Hematopoietic multipotent progenitor cell treated with erythropoietin and hydrocortisone succinate and interleukin-3 and kit ligand, for 4 days (in vitro differentiated cells): ENCODE measurements at regions not wholly inside any gene's neighbourhood (a gene's known extent, or its start where the extent isn't known, plus 50 kb on each side); places are given as distances from the start of the nearest gene placed in this dataset.

Source experiments
- DNase-seq: peaks from one replicate; pipeline ENCODE4 v3.0.0-alpha.2; 2015

DNA sequence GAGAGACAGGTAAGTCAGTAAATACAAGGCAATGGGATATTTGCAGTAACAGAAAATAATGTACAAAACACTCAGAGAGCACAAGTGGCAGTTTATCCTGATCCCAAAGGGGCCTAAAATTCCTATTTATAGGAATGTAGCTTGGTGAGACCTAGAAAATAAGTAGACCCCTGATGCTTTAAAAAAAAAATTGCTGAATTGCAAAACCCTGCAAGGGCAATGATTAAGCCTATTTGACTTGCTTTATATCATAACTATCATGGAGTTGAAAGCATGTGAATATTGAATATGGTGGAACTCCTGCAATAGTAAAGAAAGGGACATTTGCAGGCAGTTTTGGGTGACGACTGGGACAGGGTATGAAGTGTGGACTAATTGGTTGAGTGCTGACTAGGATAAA lies 101.9 kb upstream of the C1orf21 start:
- DNase-seq = no peak

DNA sequence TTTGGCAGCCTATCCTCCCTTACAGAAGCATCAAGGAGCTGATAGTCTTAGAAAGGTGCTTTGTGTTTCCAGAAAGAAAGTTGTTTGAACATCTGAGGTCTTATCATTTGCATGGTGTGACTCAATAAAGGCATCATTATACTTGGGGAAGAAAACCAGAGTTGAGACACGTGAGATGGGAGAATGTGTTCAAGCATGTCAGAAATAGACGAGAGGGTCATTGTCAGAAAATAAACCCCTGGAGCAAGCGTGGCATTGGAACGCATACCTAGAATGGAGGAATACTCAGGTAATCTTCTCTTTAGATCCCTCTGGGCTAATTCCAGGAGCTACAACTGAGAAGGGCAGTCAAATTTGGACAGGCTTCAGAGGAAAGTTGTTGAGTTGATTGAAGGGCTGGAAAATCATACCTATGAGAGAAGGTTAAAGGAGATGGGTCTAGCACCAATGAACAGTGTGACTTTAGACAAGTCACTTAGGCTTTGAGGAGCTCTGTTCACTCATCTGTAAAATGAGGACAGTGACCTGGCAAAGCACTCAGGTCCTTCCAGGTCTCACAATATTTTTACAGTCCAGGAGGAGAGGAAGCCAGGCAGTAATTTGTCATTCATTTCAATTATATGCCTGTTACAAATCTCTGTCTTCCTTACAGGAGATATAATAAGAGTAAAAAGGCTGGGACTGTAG lies 101.3 kb upstream of the C1orf21 start:
- DNase-seq = no peak

DNA sequence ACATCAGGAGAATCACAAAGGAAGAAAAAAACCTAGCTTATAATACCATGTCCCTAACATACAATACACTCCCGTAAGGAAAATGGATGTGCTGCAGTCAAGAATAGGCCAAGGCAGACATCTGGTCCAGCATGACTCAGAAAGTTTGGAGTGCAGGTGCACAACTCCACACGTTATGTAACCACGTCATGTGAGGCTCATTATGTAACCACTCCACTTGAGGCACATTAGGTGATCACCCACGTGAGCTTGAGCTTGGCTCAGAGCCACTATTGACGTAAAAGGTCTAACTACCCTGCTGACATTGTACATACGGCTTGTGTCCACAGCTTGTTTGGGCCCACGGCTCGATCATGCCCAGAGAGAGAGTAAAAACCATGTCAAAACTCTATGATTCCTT lies 99.8 kb upstream of the C1orf21 start:
- DNase-seq = peak; percentile 16

GRCh38 chr1:184289825-184290550 lies 96.8 kb upstream of the C1orf21 start:
- peak; percentile 47 for DNase-seq

- no peak for DNase-seq
These were observed 95.1 kb upstream of the C1orf21 start for GRCh38 chr1:184291701-184292100.

DNA sequence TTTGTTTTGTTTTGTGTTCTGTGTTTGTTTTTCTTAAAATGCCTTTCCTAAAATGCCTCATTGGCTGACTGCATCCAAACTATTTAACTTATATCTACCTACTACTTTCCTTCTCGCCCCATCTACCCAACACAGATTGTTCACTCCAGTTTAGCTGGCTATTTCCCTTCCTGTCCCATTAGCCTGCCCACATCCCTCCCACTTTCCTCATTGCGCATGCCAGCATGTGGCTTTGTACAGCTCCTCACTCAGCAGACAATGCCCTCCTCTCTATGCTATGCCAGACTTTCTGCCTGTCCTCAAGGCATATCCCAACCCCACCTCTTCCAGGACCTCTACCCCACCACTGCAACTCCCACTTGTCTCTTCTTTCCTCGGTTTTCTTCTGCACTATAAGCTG lies 94.7 kb upstream of the C1orf21 start:
- DNase-seq = no peak

DNA sequence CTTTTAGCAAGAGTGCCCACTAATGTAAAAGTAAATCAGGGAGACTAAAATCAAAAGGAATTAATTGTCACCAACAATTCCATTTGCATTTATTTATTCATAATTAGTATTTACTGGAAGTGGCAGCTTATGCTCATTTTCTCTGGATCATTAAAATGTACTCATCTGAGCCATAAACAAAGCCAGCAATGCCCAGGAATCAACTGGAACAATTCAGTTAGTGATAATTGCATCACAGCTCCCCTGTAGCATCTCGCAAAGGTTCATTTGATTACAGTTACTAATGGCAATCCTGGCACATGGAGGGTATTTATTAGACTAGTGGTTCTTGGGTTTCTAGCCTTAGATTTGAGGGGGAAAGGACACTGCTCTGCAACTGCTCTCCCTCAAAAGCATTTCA lies 92.7 kb upstream of the C1orf21 start:
- DNase-seq = no peak

- DNase-seq = peak; percentile 94
These were observed 90.2 kb upstream of the C1orf21 start for GRCh38 chr1:184296466-184297243.

DNA sequence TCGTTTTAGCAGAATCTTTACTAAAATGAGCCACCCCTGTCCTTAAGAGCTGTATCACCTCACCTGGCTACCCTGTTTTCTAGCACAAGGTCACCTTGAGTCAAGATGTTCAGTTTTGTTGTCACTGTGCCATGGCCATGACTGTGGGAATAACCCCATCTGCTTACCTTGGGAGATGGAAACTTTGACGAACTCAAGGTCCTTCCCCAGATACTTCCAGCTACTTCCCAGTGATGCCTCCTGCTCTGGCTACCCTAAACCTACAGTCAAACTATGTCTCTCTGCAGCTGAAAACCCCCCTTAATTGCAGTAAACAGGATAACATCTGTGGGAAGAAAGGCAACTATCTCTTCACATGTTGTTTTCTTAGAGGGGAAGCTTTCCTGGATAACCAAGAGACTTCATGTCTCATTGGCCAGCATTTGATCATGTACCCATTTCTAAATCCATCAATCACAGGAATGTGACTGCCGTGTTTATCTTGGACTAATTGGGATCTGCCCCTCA lies 89.5 kb upstream of the C1orf21 start:
- no peak for DNase-seq

- DNase-seq = no peak
These were observed 88.1 kb upstream of the C1orf21 start for GRCh38 chr1:184298440-184299405.

DNA sequence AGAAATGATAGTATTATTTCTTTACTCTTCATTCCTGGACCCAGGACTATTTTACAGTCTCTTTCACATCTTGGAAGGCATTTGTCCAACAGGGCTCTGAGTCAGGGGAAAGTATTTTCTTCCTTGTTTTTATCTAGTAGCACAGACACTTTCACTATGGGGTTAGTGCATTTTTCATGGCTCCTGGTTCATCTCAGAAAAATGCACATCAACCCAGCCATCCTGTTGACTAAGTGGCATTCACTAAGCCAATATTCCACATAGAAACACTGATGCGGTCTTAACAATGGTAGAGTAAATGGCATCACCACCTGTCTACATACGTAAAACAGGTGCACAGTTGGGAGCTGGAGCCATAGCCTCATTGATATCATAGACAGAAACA lies 87.4 kb upstream of the C1orf21 start:
- no peak for DNase-seq

- DNase-seq = no peak
These were observed 87.0 kb upstream of the C1orf21 start for GRCh38 chr1:184299796-184300195.

DNA sequence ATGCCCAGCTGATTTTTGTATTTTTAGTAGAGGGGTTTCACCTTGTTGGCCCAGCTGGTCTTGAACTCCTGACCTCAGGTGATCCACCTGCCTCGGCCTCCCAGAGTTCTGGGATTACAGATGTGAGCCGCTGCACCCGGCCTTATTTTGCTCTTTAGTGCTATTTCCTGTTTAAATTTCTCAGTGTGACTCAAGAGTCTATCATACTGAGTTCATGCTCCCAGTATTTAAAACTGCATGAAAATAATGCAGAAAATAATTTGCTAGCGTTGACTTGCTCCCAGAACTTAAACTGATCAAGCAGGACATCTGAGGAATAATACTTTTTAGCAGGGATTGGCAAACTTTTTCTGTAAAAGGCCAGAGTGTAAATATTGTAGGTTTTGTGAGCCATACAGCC lies 86.4 kb upstream of the C1orf21 start:
- DNase-seq = no peak

DNA sequence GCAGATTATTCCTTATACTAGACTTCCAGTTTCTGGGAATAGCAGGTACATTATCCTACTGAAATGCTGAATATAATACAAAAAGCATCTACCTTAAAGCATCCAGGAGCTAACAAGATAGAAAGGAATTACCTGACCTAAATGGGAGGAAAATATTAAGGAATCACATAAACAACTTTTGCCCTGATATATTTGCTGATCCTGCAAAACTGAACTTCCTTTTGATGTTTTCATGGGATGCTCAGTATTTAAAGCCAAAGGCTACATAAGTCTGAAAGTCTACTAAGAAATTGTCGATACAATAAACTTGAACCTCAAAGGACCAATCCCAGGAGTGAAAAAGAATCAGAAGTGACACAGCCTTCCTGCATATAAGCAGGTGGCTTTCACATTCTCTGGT lies 85.6 kb upstream of the C1orf21 start:
- no peak for DNase-seq

- DNase-seq = no peak
These were observed 84.5 kb upstream of the C1orf21 start for GRCh38 chr1:184302346-184302745.

- no peak for DNase-seq
These were observed 76.5 kb upstream of the C1orf21 start for GRCh38 chr1:184310157-184310819.

GRCh38 chr1:184311580-184311979 lies 75.2 kb upstream of the C1orf21 start:
- no peak for DNase-seq

- no peak for DNase-seq
These were observed 71.6 kb upstream of the C1orf21 start for GRCh38 chr1:184315254-184315653.

DNA sequence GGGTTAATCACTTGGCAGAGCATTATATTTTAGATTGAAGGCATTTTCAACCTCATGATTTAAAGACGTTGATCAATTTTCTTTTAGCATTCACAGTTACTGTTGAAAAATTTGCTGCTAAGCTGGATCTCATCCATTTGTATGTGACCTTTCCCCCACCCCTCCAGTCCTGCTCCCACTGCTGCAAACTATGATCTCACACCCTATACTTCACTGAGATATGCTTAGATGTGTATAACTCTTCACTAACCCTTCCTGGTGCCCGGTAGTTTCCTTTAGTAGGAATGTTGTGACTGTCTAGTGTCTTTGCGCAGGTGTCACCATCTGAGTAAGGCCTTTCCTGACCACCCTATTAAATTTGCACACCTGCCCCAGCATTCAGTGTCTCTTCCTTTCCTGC lies 67.0 kb upstream of the C1orf21 start:
- no peak for DNase-seq

DNA sequence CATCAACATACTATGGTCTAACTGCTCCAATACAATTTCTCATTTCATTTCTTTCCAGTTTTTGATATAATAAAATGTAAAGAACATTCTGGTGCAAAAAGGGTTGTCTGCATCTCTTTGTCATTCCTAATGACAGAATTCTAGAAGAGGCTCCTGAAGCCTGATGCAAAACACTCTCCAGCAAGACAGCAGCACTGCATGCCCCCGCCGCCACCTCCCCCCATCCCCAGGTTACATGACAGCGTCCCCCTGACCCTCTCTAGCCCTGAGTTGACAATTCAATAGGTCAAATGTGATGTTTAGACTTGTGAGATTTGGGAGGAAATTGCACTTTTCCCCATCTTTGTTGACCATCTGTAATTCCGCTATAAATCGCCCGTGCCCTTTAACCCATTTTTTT lies 64.6 kb upstream of the C1orf21 start:
- DNase-seq = no peak

DNA sequence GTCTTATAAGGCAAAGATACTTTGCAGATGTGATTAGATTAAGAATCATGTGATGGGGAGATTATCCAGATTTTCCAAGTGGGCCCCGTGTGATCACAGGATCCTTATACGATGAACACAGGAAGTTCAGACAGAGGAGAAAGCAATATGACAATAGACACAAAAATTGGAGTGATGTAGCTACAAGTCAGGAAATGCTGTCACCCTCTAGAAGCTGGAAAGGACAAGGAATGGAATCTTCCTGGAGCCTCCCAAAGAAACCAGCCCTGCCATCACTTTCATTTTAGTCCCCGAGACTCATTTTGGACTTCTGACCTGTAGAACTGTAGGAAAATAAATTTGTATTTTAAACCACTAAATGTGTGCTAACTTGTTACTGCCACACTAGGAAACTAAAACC lies 61.9 kb upstream of the C1orf21 start:
- DNase-seq = no peak

DNA sequence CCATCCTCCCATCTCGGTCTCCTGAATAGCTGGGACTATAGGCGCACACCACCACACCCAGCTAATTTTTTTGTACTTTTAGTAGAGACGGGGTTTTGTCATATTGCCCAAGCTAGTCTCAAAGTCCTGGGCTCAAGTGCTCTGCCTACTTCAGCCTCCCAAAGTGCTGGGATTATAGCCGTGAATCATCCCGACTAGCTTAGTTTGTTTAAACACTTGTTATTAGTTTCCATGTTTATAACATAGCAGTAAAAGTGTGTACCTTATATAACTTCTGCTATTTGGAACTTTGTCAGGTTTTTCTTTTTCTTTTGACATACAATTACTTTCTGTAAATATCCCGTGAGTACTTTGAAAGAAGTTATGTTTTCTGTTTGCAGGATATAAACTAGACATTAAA lies 60.6 kb upstream of the C1orf21 start:
- no peak for DNase-seq
